ENCODE measurements at regions not wholly inside any gene's neighbourhood (a gene's known extent, or its start where the extent isn't known, plus 50 kb on each side); places are given as distances from the start of the nearest gene placed in this dataset.

DNA sequence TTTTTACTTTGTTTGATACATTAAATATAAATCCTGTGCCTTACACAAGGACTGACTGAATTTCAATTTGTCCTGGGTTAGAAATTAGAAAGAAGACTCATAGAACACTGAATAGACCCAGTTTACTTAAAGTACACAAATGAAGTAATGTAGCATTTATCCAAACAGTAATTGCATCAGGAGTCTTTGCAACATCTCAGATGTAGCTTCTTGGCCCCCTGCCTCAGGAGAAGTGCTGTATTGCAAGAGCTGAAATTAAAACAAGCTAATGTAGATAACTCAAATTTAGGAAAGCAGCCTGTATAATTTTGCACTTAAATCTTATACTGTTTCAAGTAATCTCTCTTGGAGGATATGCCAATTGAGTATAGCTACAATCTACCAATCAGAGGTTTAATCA is 54.3 kb upstream of the KCND2 start:
- BruUV-seq (replicated peaks): no TSS peak
- Histone ChIP-seq H4K5ac (ENCODE audit: low read depth, low read length) (no peak overlapping the region), H4K91ac (ENCODE audit: insufficient read depth, low read depth, low read length) (no peak overlapping the region), H2AK9ac (replicated peaks; ENCODE audit: low read depth, low read length, poor library complexity) (no peak overlapping the region), H3K56ac (ENCODE audit: extremely low read depth, insufficient read depth, low read length) (no peak overlapping the region), H3K23ac (ENCODE audit: low read depth, low read length) (no peak overlapping the region), H4K8ac (ENCODE audit: low read depth in 2 of 2, low read length in 2 of 2) (no peak overlapping the region), H3K36me3 (ENCODE audit: control insufficient read depth, insufficient read depth, low read length) (no peaks in the 10 kb centered on the region), H3K18ac (ENCODE audit: low read depth, low read length) (no peak overlapping the region), H3K4ac (ENCODE audit: low read depth, low read length) (no peak overlapping the region), H4K20me1 (ENCODE audit: insufficient read depth, low read length) (no peaks in the 10 kb centered on the region), H3K27me3 (ENCODE audit: control insufficient read depth, insufficient read depth, low read length) (no peaks in the 10 kb centered on the region), H3K9ac (ENCODE audit: low read depth, low read length) (no peak overlapping the region), H3K4me2 (ENCODE audit: low read depth, low read length) (no peak overlapping the region), H3K9me3 (ENCODE audit: control insufficient read depth, insufficient read depth, low read length) (no peaks in the 10 kb centered on the region), H3K4me1 (ENCODE audit: control insufficient read depth, insufficient read depth, low read length) (no peaks in the 10 kb centered on the region), H2BK20ac (ENCODE audit: low read depth, low read length) (no peak overlapping the region), H2AFZ (replicated peaks; ENCODE audit: low read length, poor library complexity) (no peak overlapping the region), H2BK15ac (ENCODE audit: low read depth, low read length) (no peak overlapping the region), H3K9me1 (ENCODE audit: insufficient read depth, low read length) (no peaks in the 10 kb centered on the region), H2BK120ac (ENCODE audit: low read depth, low read length) (no peak overlapping the region), H3K27ac (ENCODE audit: insufficient read depth, low read length) (no peak overlapping the region), H3K4me3 (ENCODE audit: insufficient read depth, low read depth, low read length) (no peak overlapping the region), H3K14ac (replicated peaks; ENCODE audit: low read depth, low read length) (no peak overlapping the region), H2BK5ac (ENCODE audit: low read depth, low read length, poor library complexity, severe bottlenecking) (no peak overlapping the region), H2AK5ac (ENCODE audit: low read depth, low read length) (no peak overlapping the region), H3K79me1 (ENCODE audit: low read depth in 1 of 2, low read length in 2 of 2) (no peaks in the 10 kb centered on the region)
- in situ Hi-C loops (cut with MboI; ENCODE audit: low sequenced_read_pairs): no loop called here
- ChIA-PET CTCF (interaction anchor here (0.5 to 1.0 kb wide), 2 partner anchors 26 to 133 kb away, joined by 3 to 7 read pairs; no protein-coding TSS in a partner anchor), POLR2A (ENCODE audit: unreplicated experiment) (no interaction called here)
- TF ChIP-seq NFE2L2 (IDR thresholded peaks at IDR 0.05; ENCODE audit: low read depth, low read length) (no peak), FOS (IDR thresholded peaks at IDR 0.05; ENCODE audit: low read depth, low read length) (no peak), POLR2A (IDR thresholded peaks at IDR 0.05; ENCODE audit: low read depth, low read length) (no peak), CHD1 (IDR thresholded peaks at IDR 0.05; ENCODE audit: low read depth, low read length) (no peak), MAZ (IDR thresholded peaks at IDR 0.05; ENCODE audit: borderline replicate concordance, low read depth, low read length) (no peak), BHLHE40 (IDR thresholded peaks at IDR 0.05; ENCODE audit: low read depth, low read length) (no peak), SMC3 (IDR thresholded peaks at IDR 0.05; ENCODE audit: low read depth, low read length) (no peak), CEBPB (IDR thresholded peaks at IDR 0.05; ENCODE audit: low read depth, low read length) (no peak), RCOR1 (IDR thresholded peaks at IDR 0.05; ENCODE audit: insufficient replicate concordance, low read length) (no peak), RFX5 (IDR thresholded peaks at IDR 0.05; ENCODE audit: low read depth, low read length) (no peak), MAFK (IDR thresholded peaks at IDR 0.05; ENCODE audit: low read depth, low read length) (no peak), RAD21 (IDR thresholded peaks at IDR 0.05; ENCODE audit: low read length) (no peak), MXI1 (IDR thresholded peaks at IDR 0.05; ENCODE audit: borderline replicate concordance, low read depth, low read length) (no peak)
- TF ChIP-seq, protein P1, sequence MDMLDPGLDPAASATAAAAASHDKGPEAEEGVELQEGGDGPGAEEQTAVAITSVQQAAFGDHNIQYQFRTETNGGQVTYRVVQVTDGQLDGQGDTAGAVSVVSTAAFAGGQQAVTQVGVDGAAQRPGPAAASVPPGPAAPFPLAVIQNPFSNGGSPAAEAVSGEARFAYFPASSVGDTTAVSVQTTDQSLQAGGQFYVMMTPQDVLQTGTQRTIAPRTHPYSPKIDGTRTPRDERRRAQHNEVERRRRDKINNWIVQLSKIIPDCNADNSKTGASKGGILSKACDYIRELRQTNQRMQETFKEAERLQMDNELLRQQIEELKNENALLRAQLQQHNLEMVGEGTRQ (IDR thresholded peaks at IDR 0.05; ENCODE audit: low read depth, low read length): no peak
- TF ChIP-seq, protein P2, sequence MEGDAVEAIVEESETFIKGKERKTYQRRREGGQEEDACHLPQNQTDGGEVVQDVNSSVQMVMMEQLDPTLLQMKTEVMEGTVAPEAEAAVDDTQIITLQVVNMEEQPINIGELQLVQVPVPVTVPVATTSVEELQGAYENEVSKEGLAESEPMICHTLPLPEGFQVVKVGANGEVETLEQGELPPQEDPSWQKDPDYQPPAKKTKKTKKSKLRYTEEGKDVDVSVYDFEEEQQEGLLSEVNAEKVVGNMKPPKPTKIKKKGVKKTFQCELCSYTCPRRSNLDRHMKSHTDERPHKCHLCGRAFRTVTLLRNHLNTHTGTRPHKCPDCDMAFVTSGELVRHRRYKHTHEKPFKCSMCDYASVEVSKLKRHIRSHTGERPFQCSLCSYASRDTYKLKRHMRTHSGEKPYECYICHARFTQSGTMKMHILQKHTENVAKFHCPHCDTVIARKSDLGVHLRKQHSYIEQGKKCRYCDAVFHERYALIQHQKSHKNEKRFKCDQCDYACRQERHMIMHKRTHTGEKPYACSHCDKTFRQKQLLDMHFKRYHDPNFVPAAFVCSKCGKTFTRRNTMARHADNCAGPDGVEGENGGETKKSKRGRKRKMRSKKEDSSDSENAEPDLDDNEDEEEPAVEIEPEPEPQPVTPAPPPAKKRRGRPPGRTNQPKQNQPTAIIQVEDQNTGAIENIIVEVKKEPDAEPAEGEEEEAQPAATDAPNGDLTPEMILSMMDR (conservative IDR thresholded peaks at IDR 0.05; ENCODE audit: low read depth, low read length): no peak
- TF ChIP-seq, protein P3, sequence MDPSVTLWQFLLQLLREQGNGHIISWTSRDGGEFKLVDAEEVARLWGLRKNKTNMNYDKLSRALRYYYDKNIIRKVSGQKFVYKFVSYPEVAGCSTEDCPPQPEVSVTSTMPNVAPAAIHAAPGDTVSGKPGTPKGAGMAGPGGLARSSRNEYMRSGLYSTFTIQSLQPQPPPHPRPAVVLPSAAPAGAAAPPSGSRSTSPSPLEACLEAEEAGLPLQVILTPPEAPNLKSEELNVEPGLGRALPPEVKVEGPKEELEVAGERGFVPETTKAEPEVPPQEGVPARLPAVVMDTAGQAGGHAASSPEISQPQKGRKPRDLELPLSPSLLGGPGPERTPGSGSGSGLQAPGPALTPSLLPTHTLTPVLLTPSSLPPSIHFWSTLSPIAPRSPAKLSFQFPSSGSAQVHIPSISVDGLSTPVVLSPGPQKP (IDR thresholded peaks at IDR 0.05; ENCODE audit: borderline replicate concordance, low read depth, low read length): no peak
- DNase-seq (peak; percentile 22), ATAC-seq (ENCODE audit: low read depth) (peak; percentile 85)
- intact Hi-C loops (cut with micrococcal nuclease): no loop called here
- dilution Hi-C loops (cut with HindIII; ENCODE audit: low sequenced_read_pairs, unreplicated experiment): no loop called here

Measured in IMR-90 (cell line).